ENCODE measurements at regions not wholly inside any gene's neighbourhood (a gene's known extent, or its start where the extent isn't known, plus 50 kb on each side); places are given as distances from the start of the nearest gene placed in this dataset.

- no peak for TF ChIP-seq CTCF (IDR thresholded peaks at IDR 0.05; ENCODE audit: unreplicated experiment)
- no peaks in the 10 kb centered on the region for H3K27me3 Mint-ChIP-seq (ENCODE audit: low read depth)
- H3K36me3 Mint-ChIP-seq = peaks cover 10% of the 10 kb centered on the region
- DNase-seq (ENCODE audit: low spot score in 2 of 2, unreplicated experiment in 2 of 2) = no peak
- no peak overlapping the region for H3K27ac Mint-ChIP-seq
- H3K9me3 Mint-ChIP-seq = peaks cover 15% of the 10 kb centered on the region
- peaks cover 34% of the 10 kb centered on the region for H3K4me1 Mint-ChIP-seq
- H3K4me3 Mint-ChIP-seq = no peak overlapping the region
Measured at GRCh38 chr12:65611396-65611795, 212.9 kb upstream of the HMGA2 start.

GRCh38 chr12:65612440-65612839 lies 211.8 kb upstream of the HMGA2 start:
- no peak for DNase-seq (ENCODE audit: low spot score in 2 of 2, unreplicated experiment in 2 of 2)
- TF ChIP-seq CTCF (IDR thresholded peaks at IDR 0.05; ENCODE audit: unreplicated experiment) = no peak
- Mint-ChIP-seq H3K9me3 (peaks cover 12% of the 10 kb centered on the region), H3K4me3 (no peak overlapping the region), H3K4me1 (peaks cover 34% of the 10 kb centered on the region), H3K27me3 (ENCODE audit: low read depth) (no peaks in the 10 kb centered on the region), H3K27ac (peak overlapping the region; percentile 50), H3K36me3 (peaks cover 8% of the 10 kb centered on the region)

- TF ChIP-seq CTCF (IDR thresholded peaks at IDR 0.05; ENCODE audit: unreplicated experiment) = no peak
Measured at GRCh38 chr12:65613692-65614091, 210.6 kb upstream of the HMGA2 start.

GRCh38 chr12:65614259-65614889 lies 209.9 kb upstream of the HMGA2 start:
- Mint-ChIP-seq H3K27me3 (ENCODE audit: low read depth) (no peaks in the 10 kb centered on the region), H3K4me3 (no peak overlapping the region), H3K9me3 (peaks cover 4% of the 10 kb centered on the region), H3K4me1 (peaks cover 36% of the 10 kb centered on the region), H3K27ac (peak overlapping the region; percentile 13), H3K36me3 (no peaks in the 10 kb centered on the region)
- no peak for DNase-seq (ENCODE audit: low spot score in 2 of 2, unreplicated experiment in 2 of 2)
- TF ChIP-seq CTCF (IDR thresholded peaks at IDR 0.05; ENCODE audit: unreplicated experiment) = no peak

More at GRCh38 chr12:65613692-65614091, 210.6 kb upstream of the HMGA2 start:
- peaks cover 1% of the 10 kb centered on the region for H3K36me3 Mint-ChIP-seq
- H3K27ac Mint-ChIP-seq = no peak overlapping the region
- peaks cover 35% of the 10 kb centered on the region for H3K4me1 Mint-ChIP-seq
- no peaks in the 10 kb centered on the region for H3K27me3 Mint-ChIP-seq (ENCODE audit: low read depth)
- peaks cover 4% of the 10 kb centered on the region for H3K9me3 Mint-ChIP-seq
- DNase-seq (ENCODE audit: low spot score in 2 of 2, unreplicated experiment in 2 of 2) = no peak
- no peak overlapping the region for H3K4me3 Mint-ChIP-seq

- TF ChIP-seq CTCF (IDR thresholded peaks at IDR 0.05; ENCODE audit: unreplicated experiment) = no peak
- no peak overlapping the region for H3K4me3 Mint-ChIP-seq
- peaks cover 41% of the 10 kb centered on the region for H3K4me1 Mint-ChIP-seq
- H3K9me3 Mint-ChIP-seq = peaks cover 4% of the 10 kb centered on the region
- H3K36me3 Mint-ChIP-seq = no peaks in the 10 kb centered on the region
- DNase-seq (ENCODE audit: low spot score in 2 of 2, unreplicated experiment in 2 of 2) = no peak
- peak overlapping the region; percentile 1 for H3K27ac Mint-ChIP-seq
- H3K27me3 Mint-ChIP-seq (ENCODE audit: low read depth) = no peaks in the 10 kb centered on the region
Measured at GRCh38 chr12:65615118-65615517, 209.2 kb upstream of the HMGA2 start.

- Mint-ChIP-seq H3K27me3 (ENCODE audit: low read depth) (no peaks in the 10 kb centered on the region), H3K4me3 (no peak overlapping the region), H3K27ac (no peak overlapping the region), H3K4me1 (peaks cover 46% of the 10 kb centered on the region), H3K36me3 (no peaks in the 10 kb centered on the region), H3K9me3 (peaks cover 4% of the 10 kb centered on the region)
- no peak for TF ChIP-seq CTCF (IDR thresholded peaks at IDR 0.05; ENCODE audit: unreplicated experiment)
- DNase-seq (ENCODE audit: low spot score in 2 of 2, unreplicated experiment in 2 of 2) = no peak
Measured at GRCh38 chr12:65616022-65616421, 208.3 kb upstream of the HMGA2 start.

All from mesothelial cell of epicardium (in vitro differentiated cells).